ENCODE measurements at regions not wholly inside any gene's neighbourhood (a gene's known extent, or its start where the extent isn't known, plus 50 kb on each side); places are given as distances from the start of the nearest gene placed in this dataset.

DNA sequence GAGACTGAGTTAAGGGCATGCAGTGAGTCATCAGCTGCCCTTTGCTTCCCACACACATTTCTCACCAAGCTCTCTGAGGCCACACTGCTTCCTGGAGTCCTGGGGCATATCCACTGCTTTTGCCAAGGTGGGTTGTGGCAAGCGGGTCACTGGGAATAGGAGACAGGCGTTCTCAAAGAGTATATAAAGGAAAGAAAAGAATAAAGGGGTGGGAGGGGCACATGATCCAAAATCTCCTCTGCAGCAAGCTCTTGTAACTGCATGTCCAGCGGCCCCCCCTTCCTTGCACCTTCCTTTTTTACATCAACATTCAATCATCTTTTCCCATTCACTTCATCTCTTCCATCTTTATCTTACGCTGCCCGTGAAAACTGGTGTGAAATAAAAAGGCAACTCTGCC is 259.1 kb upstream of the RPL38 start:
- TF ChIP-seq, protein P1, sequence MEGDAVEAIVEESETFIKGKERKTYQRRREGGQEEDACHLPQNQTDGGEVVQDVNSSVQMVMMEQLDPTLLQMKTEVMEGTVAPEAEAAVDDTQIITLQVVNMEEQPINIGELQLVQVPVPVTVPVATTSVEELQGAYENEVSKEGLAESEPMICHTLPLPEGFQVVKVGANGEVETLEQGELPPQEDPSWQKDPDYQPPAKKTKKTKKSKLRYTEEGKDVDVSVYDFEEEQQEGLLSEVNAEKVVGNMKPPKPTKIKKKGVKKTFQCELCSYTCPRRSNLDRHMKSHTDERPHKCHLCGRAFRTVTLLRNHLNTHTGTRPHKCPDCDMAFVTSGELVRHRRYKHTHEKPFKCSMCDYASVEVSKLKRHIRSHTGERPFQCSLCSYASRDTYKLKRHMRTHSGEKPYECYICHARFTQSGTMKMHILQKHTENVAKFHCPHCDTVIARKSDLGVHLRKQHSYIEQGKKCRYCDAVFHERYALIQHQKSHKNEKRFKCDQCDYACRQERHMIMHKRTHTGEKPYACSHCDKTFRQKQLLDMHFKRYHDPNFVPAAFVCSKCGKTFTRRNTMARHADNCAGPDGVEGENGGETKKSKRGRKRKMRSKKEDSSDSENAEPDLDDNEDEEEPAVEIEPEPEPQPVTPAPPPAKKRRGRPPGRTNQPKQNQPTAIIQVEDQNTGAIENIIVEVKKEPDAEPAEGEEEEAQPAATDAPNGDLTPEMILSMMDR (IDR thresholded peaks at IDR 0.05), result no peak
- TF ChIP-seq EZH2 (IDR thresholded peaks at IDR 0.05; ENCODE audit: borderline replicate concordance, insufficient read depth, low read depth, low read length, poor library complexity, severe bottlenecking), result no peak

Measured in B cell (primary cell).